ENCODE measurements at regions not wholly inside any gene's neighbourhood (a gene's known extent, or its start where the extent isn't known, plus 50 kb on each side); places are given as distances from the start of the nearest gene placed in this dataset.

GRCh38 chr3:23017801-23018200 is 185.3 kb upstream of the UBE2E2 start:
- Histone ChIP-seq H3K4me3 (no peak overlapping the region), H3K9me3 (no peaks in the 10 kb centered on the region), H3K27ac (no peak overlapping the region), H3K36me3 (no peaks in the 10 kb centered on the region), H3K4me1 (peaks cover 0 to 8% (median 0%) of the 10 kb centered on the region in 4 donors), H3K27me3 (no peaks in the 10 kb centered on the region)
- 39 to 40% methylated on average over 1 of the region's 1 CpG for WGBS, 2 donors
- DNase-seq (ENCODE audit: low spot score in 2 of 2), result no peak
- TF ChIP-seq, protein P1, sequence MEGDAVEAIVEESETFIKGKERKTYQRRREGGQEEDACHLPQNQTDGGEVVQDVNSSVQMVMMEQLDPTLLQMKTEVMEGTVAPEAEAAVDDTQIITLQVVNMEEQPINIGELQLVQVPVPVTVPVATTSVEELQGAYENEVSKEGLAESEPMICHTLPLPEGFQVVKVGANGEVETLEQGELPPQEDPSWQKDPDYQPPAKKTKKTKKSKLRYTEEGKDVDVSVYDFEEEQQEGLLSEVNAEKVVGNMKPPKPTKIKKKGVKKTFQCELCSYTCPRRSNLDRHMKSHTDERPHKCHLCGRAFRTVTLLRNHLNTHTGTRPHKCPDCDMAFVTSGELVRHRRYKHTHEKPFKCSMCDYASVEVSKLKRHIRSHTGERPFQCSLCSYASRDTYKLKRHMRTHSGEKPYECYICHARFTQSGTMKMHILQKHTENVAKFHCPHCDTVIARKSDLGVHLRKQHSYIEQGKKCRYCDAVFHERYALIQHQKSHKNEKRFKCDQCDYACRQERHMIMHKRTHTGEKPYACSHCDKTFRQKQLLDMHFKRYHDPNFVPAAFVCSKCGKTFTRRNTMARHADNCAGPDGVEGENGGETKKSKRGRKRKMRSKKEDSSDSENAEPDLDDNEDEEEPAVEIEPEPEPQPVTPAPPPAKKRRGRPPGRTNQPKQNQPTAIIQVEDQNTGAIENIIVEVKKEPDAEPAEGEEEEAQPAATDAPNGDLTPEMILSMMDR (IDR thresholded peaks at IDR 0.05), result no peak
- TF ChIP-seq EP300 (IDR thresholded peaks at IDR 0.05), result no peak
- TF ChIP-seq POLR2A (IDR thresholded peaks at IDR 0.05), result no peak

GRCh38 chr3:23019596-23020300 is 183.4 kb upstream of the UBE2E2 start:
- Histone ChIP-seq H3K4me3 (no peak overlapping the region), H3K9me3 (no peaks in the 10 kb centered on the region), H3K36me3 (no peaks in the 10 kb centered on the region), H3K4me1 (peaks cover 0 to 8% (median 0%) of the 10 kb centered on the region in 4 donors), H3K27me3 (no peaks in the 10 kb centered on the region), H3K27ac (peak overlapping the region in 1 of 4 donors; percentile 36)
- 34 to 41% methylated on average over 4 of the region's 4 CpGs for WGBS, 2 donors
- TF ChIP-seq EP300 (IDR thresholded peaks at IDR 0.05) (no peak), POLR2A (IDR thresholded peaks at IDR 0.05) (no peak)
- TF ChIP-seq, protein P1 (IDR thresholded peaks at IDR 0.05), result no peak
- no peak for DNase-seq (ENCODE audit: low spot score in 2 of 2)

GRCh38 chr3:23028294-23028693 is 174.8 kb upstream of the UBE2E2 start:
- 21 to 29% methylated on average over 2 of the region's 2 CpGs for WGBS, 2 donors
- TF ChIP-seq, protein P1 (IDR thresholded peaks at IDR 0.05), result no peak
- TF ChIP-seq POLR2A (IDR thresholded peaks at IDR 0.05), result no peak
- TF ChIP-seq EP300 (IDR thresholded peaks at IDR 0.05), result no peak
- Histone ChIP-seq H3K4me1 (no peaks in the 10 kb centered on the region), H3K27ac (no peak overlapping the region), H3K36me3 (no peaks in the 10 kb centered on the region), H3K9me3 (peaks cover 0 to 7% (median 0%) of the 10 kb centered on the region in 4 donors), H3K27me3 (no peaks in the 10 kb centered on the region), H3K4me3 (no peak overlapping the region)
- DNase-seq (ENCODE audit: low spot score in 2 of 2), result no peak

GRCh38 chr3:23029001-23029400 is 174.1 kb upstream of the UBE2E2 start:
- no peak for DNase-seq (ENCODE audit: low spot score in 2 of 2)
- Histone ChIP-seq H3K4me1 (no peaks in the 10 kb centered on the region), H3K9me3 (peaks cover 0 to 7% (median 0%) of the 10 kb centered on the region in 4 donors), H3K27me3 (no peaks in the 10 kb centered on the region), H3K27ac (peak overlapping the region in 2 of 4 donors; percentile 47 to 63), H3K4me3 (no peak overlapping the region), H3K36me3 (no peaks in the 10 kb centered on the region)
- WGBS, 2 donors, result 38 to 44% methylated on average over 2 of the region's 2 CpGs
- TF ChIP-seq EP300 (IDR thresholded peaks at IDR 0.05), result peak in 1 of 2 donors; percentile 19
- no peak for TF ChIP-seq POLR2A (IDR thresholded peaks at IDR 0.05)
- TF ChIP-seq, protein P1 (IDR thresholded peaks at IDR 0.05), result no peak

DNA sequence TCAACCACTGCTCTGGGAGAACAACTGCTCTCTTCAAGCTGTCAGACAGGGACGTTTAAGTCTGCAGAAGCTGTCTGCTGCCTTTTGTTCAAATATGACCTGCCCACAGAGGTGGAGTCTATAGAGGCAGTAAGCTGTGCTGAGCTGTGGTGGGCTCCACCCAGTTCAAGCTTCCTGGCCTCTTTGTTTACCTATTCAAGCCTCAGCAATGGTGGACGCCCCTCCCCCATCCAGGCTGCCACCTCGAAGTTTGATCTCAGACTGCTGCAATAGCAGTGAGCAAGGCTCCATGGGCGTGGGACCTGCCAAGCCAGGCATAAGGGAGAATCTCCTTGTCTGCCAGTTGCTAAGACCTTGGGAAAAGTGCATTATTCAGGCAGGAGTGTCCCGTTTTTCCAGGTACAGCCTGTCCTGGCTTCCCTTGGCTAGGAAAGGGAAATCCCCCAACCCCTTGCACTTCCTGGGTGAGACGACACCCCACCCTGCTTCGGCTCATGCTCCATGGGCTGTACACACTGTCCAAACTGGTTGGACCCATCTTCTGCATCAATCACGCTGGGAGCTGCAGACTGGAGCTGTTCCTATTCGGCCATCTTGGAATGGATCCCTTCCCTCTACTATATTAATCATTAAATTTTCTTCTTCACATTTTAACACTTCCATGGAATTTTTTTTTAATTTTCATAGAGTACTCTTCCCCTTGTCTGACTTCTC is 167.0 kb upstream of the UBE2E2 start:
- TF ChIP-seq, protein P1 (IDR thresholded peaks at IDR 0.05), result no peak
- peaks cover 0 to 7% (median 0%) of the 10 kb centered on the region in 4 donors for H3K9me3 ChIP-seq

More for the DNA sequence above, 167.0 kb upstream of the UBE2E2 start:
- Histone ChIP-seq H3K4me3 (no peak overlapping the region), H3K27ac (peak overlapping the region in 2 of 4 donors; percentile 52 to 60), H3K36me3 (no peaks in the 10 kb centered on the region), H3K4me1 (peaks cover 0 to 32% (median 0%) of the 10 kb centered on the region in 4 donors), H3K27me3 (no peaks in the 10 kb centered on the region)
- DNase-seq (ENCODE audit: low spot score in 2 of 2), result no peak
- 78 to 83% methylated on average over 9 of the region's 9 CpGs for WGBS, 2 donors
